Prostate gland (tissue), 2 donors: ENCODE measurements at regions not wholly inside any gene's neighbourhood (a gene's known extent, or its start where the extent isn't known, plus 50 kb on each side); places are given as distances from the start of the nearest gene placed in this dataset.

ENCODE experiments used
- DNase-seq: peaks from one replicate; pipeline ENCODE4 v3.0.0-alpha.2; 2019; ENCODE audit warnings: low spot score
- H3K27ac ChIP-seq, 2 donors: fragments of 200-600 bp; sonication (generic); 2 replicates each; pipeline ENCODE4 v1.5.1; 2017 to 2019
- H3K27me3 ChIP-seq: fragments of 200-600 bp; sonication (generic); replicated peaks from 2 replicates; pipeline ENCODE4 v1.5.1; 2019; ENCODE audit not compliant: insufficient read depth
- H3K36me3 ChIP-seq, 2 donors: fragments of 200-600 bp; sonication (generic); 1 replicate in 1 of 2; 2 replicates in 1 of 2; pipeline versions ENCODE4 v1.5.1 to v1.8.1; 2017 to 2019
- H3K4me1 ChIP-seq: fragments of 200-600 bp; sonication (generic); replicated peaks from 2 replicates; pipeline ENCODE4 v1.5.1; 2019
- H3K4me3 ChIP-seq, 2 donors: fragments of 200-600 bp; sonication (generic); 2 replicates each; pipeline ENCODE4 v1.5.1; 2017 to 2019
- H3K9me3 ChIP-seq: fragments of 200-600 bp; sonication (generic); 2 replicates; pipeline ENCODE4 v1.5.1; 2017
- CTCF ChIP-seq, 4 experiments: fragments of 200-600 bp in 2 of 4; fragments of 450-650 bp in 2 of 4; sonication (generic) in 2 of 4; IDR thresholded peaks; 1 replicate in 3 of 4; 2 replicates in 1 of 4; pipeline ENCODE4 v1.5.1; 2016 to 2019; ENCODE audit warnings: antibody characterized with exemption in 4 of 4, mild to moderate bottlenecking in 2 of 4, moderate library complexity in 2 of 4
- POLR2A ChIP-seq: fragments of 450-650 bp; IDR thresholded peaks from one replicate; pipeline ENCODE4 v1.6.1; 2016; ENCODE audit warnings: antibody characterized with exemption, mild to moderate bottlenecking
- POLR2AphosphoS5 ChIP-seq: sonication (generic); formaldehyde crosslinking; IDR thresholded peaks from one replicate; pipeline ENCODE4 v1.6.1; 2017; ENCODE audit warnings: antibody characterized with exemption
- WGBS: methylation state at CpG from one replicate; pipeline ENCODE4 v1.1.5; 2018; 5-methylcytosine and 5-hydroxymethylcytosine counted together
- intact Hi-C: fragments of 100-400 bp; cut with DNase I; formaldehyde crosslinking; loops from one replicate; pipeline ENCODE4 v1.14.2; 2022

DNA sequence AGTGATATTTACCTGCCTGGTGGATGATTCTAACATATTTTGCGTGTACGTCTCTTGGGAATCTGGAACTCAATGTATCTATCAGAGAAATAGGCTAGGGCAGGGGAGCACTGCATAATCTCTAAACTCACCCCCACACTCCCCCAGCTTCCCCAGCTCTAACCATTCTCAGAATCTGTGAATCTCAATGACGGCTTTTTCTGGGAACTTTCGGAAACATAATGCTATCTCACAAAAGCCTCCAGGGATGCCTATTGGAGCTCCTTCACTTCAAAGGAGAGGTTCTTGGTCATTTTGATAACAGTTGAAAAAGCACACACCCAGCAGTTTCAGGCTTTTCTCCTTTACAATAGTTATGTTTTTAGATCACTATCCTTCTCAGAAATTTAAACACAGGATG lies 113.8 kb upstream of the MAGI3 start:
- DNase-seq = no peak
- no peaks in the 10 kb centered on the region for H3K4me1 ChIP-seq
- H3K27me3 ChIP-seq = no peaks in the 10 kb centered on the region
- no peaks in the 10 kb centered on the region for H3K36me3 ChIP-seq
- 93% methylated on average over 4 of the region's 4 CpGs for WGBS
- TF ChIP-seq CTCF (IDR thresholded peaks at IDR 0.05) (no peak), POLR2AphosphoS5 (no peak), POLR2A (no peak)
- H3K27ac ChIP-seq = no peak overlapping the region
- intact Hi-C loops = no loop called here
- H3K4me3 ChIP-seq = no peak overlapping the region
- no peaks in the 10 kb centered on the region for H3K9me3 ChIP-seq

- no peaks in the 10 kb centered on the region for H3K27me3 ChIP-seq
- H3K4me1 ChIP-seq = no peaks in the 10 kb centered on the region
- 64% methylated on average over 1 of the region's 1 CpG for WGBS
- no peak overlapping the region for H3K27ac ChIP-seq
- no peaks in the 10 kb centered on the region for H3K36me3 ChIP-seq
- no peaks in the 10 kb centered on the region for H3K9me3 ChIP-seq
- no peak for DNase-seq
- intact Hi-C loops = no loop called here
- H3K4me3 ChIP-seq = no peak overlapping the region
- TF ChIP-seq POLR2A (no peak), CTCF (IDR thresholded peaks at IDR 0.05) (no peak), POLR2AphosphoS5 (no peak)
Measured at GRCh38 chr1:113278371-113278770, 111.9 kb upstream of the MAGI3 start.

GRCh38 chr1:113278777-113279176 lies 111.5 kb upstream of the MAGI3 start:
- no peaks in the 10 kb centered on the region for H3K36me3 ChIP-seq
- 70% methylated on average over 5 of the region's 5 CpGs for WGBS
- no peaks in the 10 kb centered on the region for H3K9me3 ChIP-seq
- H3K4me1 ChIP-seq = no peaks in the 10 kb centered on the region
- intact Hi-C loops = no loop called here
- no peaks in the 10 kb centered on the region for H3K27me3 ChIP-seq
- no peak for TF ChIP-seq CTCF (IDR thresholded peaks at IDR 0.05)
- no peak for TF ChIP-seq POLR2A
- no peak for TF ChIP-seq POLR2AphosphoS5
- H3K4me3 ChIP-seq = no peak overlapping the region
- no peak overlapping the region for H3K27ac ChIP-seq
- no peak for DNase-seq

GRCh38 chr1:113279776-113280391 lies 110.4 kb upstream of the MAGI3 start:
- Histone ChIP-seq H3K9me3 (no peaks in the 10 kb centered on the region), H3K4me1 (no peaks in the 10 kb centered on the region), H3K27me3 (no peaks in the 10 kb centered on the region), H3K36me3 (no peaks in the 10 kb centered on the region), H3K27ac (no peak overlapping the region), H3K4me3 (no peak overlapping the region)
- 88% methylated on average over 3 of the region's 3 CpGs for WGBS
- intact Hi-C loops = no loop called here
- TF ChIP-seq POLR2AphosphoS5 (no peak), POLR2A (no peak), CTCF (IDR thresholded peaks at IDR 0.05) (no peak)
- DNase-seq = no peak

- H3K27ac ChIP-seq = no peak overlapping the region
Measured at GRCh38 chr1:113280581-113280980, 109.7 kb upstream of the MAGI3 start.

More at GRCh38 chr1:113280581-113280980, 109.7 kb upstream of the MAGI3 start:
- H3K4me1 ChIP-seq = no peaks in the 10 kb centered on the region
- H3K36me3 ChIP-seq = no peaks in the 10 kb centered on the region
- H3K9me3 ChIP-seq = no peaks in the 10 kb centered on the region
- H3K27me3 ChIP-seq = no peaks in the 10 kb centered on the region
- H3K4me3 ChIP-seq = no peak overlapping the region
- TF ChIP-seq POLR2A = no peak
- TF ChIP-seq CTCF (IDR thresholded peaks at IDR 0.05) = no peak
- no peak for TF ChIP-seq POLR2AphosphoS5
- intact Hi-C loops = no loop called here
- 48% methylated on average over 1 of the region's 1 CpG for WGBS
- no peak for DNase-seq
